SK-N-SH (cell line): ENCODE measurements at regions not wholly inside any gene's neighbourhood (a gene's known extent, or its start where the extent isn't known, plus 50 kb on each side); places are given as distances from the start of the nearest gene placed in this dataset.
A peak's percentile ranks its signal among the peaks of the same experiment; 100 is the strongest.

ENCODE experiments used
- CTCF ChIA-PET: fragments of 300-600, 350-600 bp; formaldehyde crosslinking; extraction: SDS; loops from one replicate; lab custom pipeline; 2021; lab: Yijun Ruan, JAX
- POLR2A ChIA-PET: fragments of 350-600 bp; sonication (Branson Sonifier 250); formaldehyde crosslinking; extraction: SDS; loops from one replicate; lab custom pipeline; 2020; ENCODE audit warnings: antibody characterized with exemption, inconsistent platforms; lab: Yijun Ruan, JAX
- DNase-seq: peaks from one replicate; pipeline ENCODE4 v3.0.0; 2012
- H2AFZ ChIP-seq: fragments of 200-600 bp; sonication (generic); 2 replicates; pipeline ENCODE4 v1.8.1; 2016; ENCODE audit warnings: antibody characterized with exemption, mild to moderate bottlenecking, low read depth
- H3F3A ChIP-seq: fragments of 200-600 bp; sonication (generic); replicated peaks from 2 replicates; pipeline ENCODE3; 2016; ENCODE audit warnings: antibody characterized with exemption, mild to moderate bottlenecking; ENCODE audit not compliant: insufficient read depth
- H3K27ac ChIP-seq, 2 experiments: fragments of 200-500 bp in 1 of 2; fragments of 200-600 bp in 1 of 2; sonication (Bioruptor generic) in 1 of 2; sonication (generic), shearing (Covaris generic) in 1 of 2; 2 replicates each; pipeline versions ENCODE4 v1.5.1 to v1.6.1; 2014 to 2016; ENCODE audit warnings: low read depth in 2 of 2, inconsistent platforms in 1 of 2, low read length in 1 of 2, mild to moderate bottlenecking in 1 of 2, mixed read lengths in 1 of 2
- H3K27me3 ChIP-seq: fragments of 200-600 bp; sonication (generic), shearing (Covaris generic); 2 replicates; pipeline ENCODE4 v1.6.1; 2016; ENCODE audit warnings: mixed run types; ENCODE audit not compliant: insufficient read depth
- H3K36me3 ChIP-seq, 2 experiments: fragments of 200-500 bp in 1 of 2; fragments of 200-600 bp in 1 of 2; sonication (Bioruptor generic) in 1 of 2; sonication (generic) in 1 of 2; replicated peaks in 1 of 2; 2 replicates each; pipeline versions ENCODE3 to v1.5.1; 2014 to 2016; ENCODE audit warnings: low read length in 1 of 2, mild to moderate bottlenecking in 1 of 2; ENCODE audit not compliant: insufficient read depth in 2 of 2, control insufficient read depth in 1 of 2
- H3K4me1 ChIP-seq, 2 experiments: fragments of 200-500 bp in 1 of 2; fragments of 200-600 bp in 1 of 2; sonication (Bioruptor generic) in 1 of 2; sonication (generic), shearing (Covaris generic) in 1 of 2; 2 replicates each; pipeline versions ENCODE4 v1.5.1 to v1.6.1; 2014 to 2016; ENCODE audit warnings: low read depth in 1 of 2, low read length in 1 of 2, mixed run types in 1 of 2; ENCODE audit not compliant: insufficient read depth in 2 of 2, control insufficient read depth in 1 of 2
- H3K4me2 ChIP-seq: fragments of 200-600 bp; sonication (generic), shearing (Covaris generic); 2 replicates; pipeline ENCODE4 v1.6.1; 2017; ENCODE audit warnings: mixed run types
- H3K4me3 ChIP-seq, 2 experiments: fragments of 200-500 bp in 1 of 2; fragments of 200-600 bp in 1 of 2; sonication (Bioruptor generic) in 1 of 2; sonication (generic), shearing (Covaris generic) in 1 of 2; 2 replicates each; pipeline versions ENCODE4 v1.5.1 to v1.8.1; 2014 to 2016; ENCODE audit warnings: low read depth in 2 of 2, inconsistent platforms in 1 of 2, low read length in 1 of 2, mild to moderate bottlenecking in 1 of 2, mixed read lengths in 1 of 2, moderate library complexity in 1 of 2
- H3K79me2 ChIP-seq: fragments of 200-600 bp; sonication (generic); 2 replicates; pipeline ENCODE4 v1.8.1; 2017; ENCODE audit warnings: mild to moderate bottlenecking; ENCODE audit not compliant: insufficient read depth
- H3K9ac ChIP-seq: fragments of 200-600 bp; sonication (generic); 2 replicates; pipeline ENCODE4 v1.6.1; 2017; ENCODE audit warnings: mixed run types
- H3K9me2 ChIP-seq: fragments of 200-600 bp; sonication (generic); 2 replicates; pipeline ENCODE4 v1.6.1; 2017; ENCODE audit warnings: mixed run types
- H3K9me3 ChIP-seq: fragments of 200-600 bp; sonication (generic); 2 replicates; pipeline ENCODE4 v1.6.1; 2017; ENCODE audit warnings: mixed run types, mild to moderate bottlenecking, moderate library complexity
- H4K20me1 ChIP-seq: fragments of 200-600 bp; sonication (generic); 2 replicates; pipeline ENCODE4 v1.6.1; 2017; ENCODE audit warnings: mild to moderate bottlenecking, mixed run types; ENCODE audit not compliant: insufficient read depth
- EP300 ChIP-seq, 2 experiments: IDR thresholded peaks; 2 replicates each; pipeline versions ENCODE4 v1.4.0 to v1.6.1; 2012; ENCODE audit warnings: borderline replicate concordance in 1 of 2, low read depth in 1 of 2, low read length in 1 of 2
- FOSL2 ChIP-seq: IDR thresholded peaks from 2 replicates; pipeline ENCODE4 v1.4.0; 2012; ENCODE audit warnings: low read depth, mild to moderate bottlenecking, moderate library complexity, borderline replicate concordance
- GATA2 ChIP-seq: sonication (generic); formaldehyde crosslinking; IDR thresholded peaks from 2 replicates; pipeline ENCODE4 v1.5.0; 2020; ENCODE audit warnings: mild to moderate bottlenecking, missing genetic modification reagents
- JUND ChIP-seq: IDR thresholded peaks from 2 replicates; pipeline ENCODE4 v1.4.0; 2012
- MEF2A ChIP-seq: IDR thresholded peaks from 2 replicates; pipeline ENCODE4 v1.4.0; 2012; ENCODE audit warnings: low read depth, borderline replicate concordance
- NFIC ChIP-seq: IDR thresholded peaks from 2 replicates; pipeline ENCODE4 v1.4.0; 2012; ENCODE audit warnings: borderline replicate concordance
- PBX3 ChIP-seq: IDR thresholded peaks from 2 replicates; pipeline ENCODE4; 2012
- POLR2AphosphoS5 ChIP-seq: IDR thresholded peaks from 2 replicates; pipeline ENCODE4 v1.6.1; 2012; ENCODE audit warnings: low read depth, low read length
- RAD21 ChIP-seq: IDR thresholded peaks from 2 replicates; pipeline ENCODE4 v1.6.1; 2012; ENCODE audit warnings: mild to moderate bottlenecking, low read length
- TCF12 ChIP-seq: IDR thresholded peaks from 2 replicates; pipeline ENCODE4 v1.4.0; 2012
- TEAD4 ChIP-seq: IDR thresholded peaks from 2 replicates; pipeline ENCODE4 v1.4.0; 2012; ENCODE audit warnings: mild to moderate bottlenecking, borderline replicate concordance; ENCODE audit not compliant: insufficient read depth
- USF2 ChIP-seq: fragments of 150-350 bp; IDR thresholded peaks from 2 replicates; pipeline ENCODE4 v1.6.1; 2017; ENCODE audit warnings: antibody characterized with exemption, low read length, low read depth, borderline replicate concordance
- YY1 ChIP-seq: IDR thresholded peaks from 2 replicates; pipeline ENCODE4 v1.4.0; 2012; ENCODE audit warnings: low read depth, mild to moderate bottlenecking
- whole genome bisulfite sequencing: methylation state at CpG from one replicate; pipeline ENCODE4 v1.1.6; 2017; ENCODE audit warnings: low lambda C conversion rate; 5-methylcytosine and 5-hydroxymethylcytosine counted together
- TF ChIP-seq, protein P1 (sequence below): IDR thresholded peaks from 2 replicates; pipeline ENCODE4 v1.4.0; 2012; ENCODE audit warnings: low read depth
- TF ChIP-seq, protein P2 (sequence below): IDR thresholded peaks from 2 replicates; pipeline ENCODE4 v1.4.0; 2012; ENCODE audit warnings: low read depth, borderline replicate concordance

DNA sequence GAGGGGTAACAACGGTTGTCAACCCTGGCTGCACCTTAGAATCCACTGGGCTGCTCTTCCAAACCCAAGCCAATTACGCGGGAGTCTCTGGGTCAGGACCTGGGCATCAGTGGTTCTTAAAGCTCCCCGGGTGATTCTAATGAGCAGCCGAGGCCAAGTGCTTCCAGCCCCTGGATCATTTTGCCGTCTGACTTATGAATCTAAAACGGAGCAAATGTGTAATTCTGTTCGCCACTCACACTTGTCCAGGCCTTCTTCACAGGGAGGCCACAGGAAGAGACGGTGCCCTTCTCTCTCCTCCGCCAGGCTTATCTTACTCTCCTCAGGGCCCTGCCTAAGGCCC is 78.5 kb downstream of the MCFD2 start:
- POLR2A ChIA-PET, result no interaction called here
- H2AFZ ChIP-seq, result no peak overlapping the region
- CTCF ChIA-PET, result interaction anchor here (1.2 kb wide), 1 partner anchor 39 kb away, joined by 3 read pairs; no protein-coding TSS in a partner anchor

DNA sequence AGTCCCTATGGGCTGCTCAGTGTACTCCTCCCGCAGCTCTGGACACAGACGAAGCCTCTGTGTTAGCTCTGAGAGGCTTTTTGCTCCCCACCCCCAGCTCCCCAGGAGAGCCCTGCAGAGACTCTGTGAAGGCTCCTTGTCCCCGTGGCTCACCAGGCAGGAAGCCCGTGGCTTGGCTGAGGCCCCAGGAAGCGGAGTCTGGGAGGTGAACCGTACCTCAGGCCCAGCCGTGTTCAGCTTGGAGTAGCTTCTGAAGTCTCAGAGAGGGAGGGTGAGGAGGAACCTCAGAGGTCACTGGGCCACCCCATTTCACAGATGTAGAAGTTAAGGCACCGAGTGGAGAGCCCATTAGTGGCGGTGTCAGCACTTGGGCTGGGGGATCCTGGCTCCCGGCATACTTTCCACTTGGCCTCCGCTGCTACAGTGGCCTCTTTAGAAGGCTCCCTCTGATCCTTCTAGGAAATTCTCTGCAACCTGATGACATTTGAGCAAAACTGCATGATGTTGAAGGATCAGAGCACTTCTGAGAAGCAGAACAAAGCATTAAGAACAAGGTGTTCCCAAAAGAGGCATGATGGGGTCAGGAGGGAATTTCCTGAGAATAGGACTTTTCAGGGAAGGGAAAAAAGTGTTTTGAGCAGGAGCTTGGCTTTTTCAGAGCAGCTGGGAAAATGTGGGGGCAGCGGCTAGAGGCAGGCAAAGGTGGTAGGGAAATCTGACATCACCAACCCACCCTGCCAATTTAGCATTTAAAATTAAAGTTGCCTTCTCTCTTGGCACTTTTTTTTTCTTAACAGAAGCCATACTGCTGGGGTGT is 79.1 kb downstream of the MCFD2 start:
- Histone ChIP-seq H3K4me2 (peak overlapping the region; percentile 21), H3K4me1 (peaks cover 0 to 17% of the 10 kb centered on the region in 2 experiments; a peak in 1 of 4 replicates), H3K9ac (no peak overlapping the region), H3K27ac (peak overlapping the region in 1 of 2 experiments; percentile 32; a peak in 2 of 4 replicates), H3K9me3 (0 out of 2 replicates have a peak, but pooled peaks cover 4% of the 10 kb centered on the region), H2AFZ (no peak overlapping the region), H3K79me2 (no peaks in the 10 kb centered on the region), H4K20me1 (no peaks in the 10 kb centered on the region), H3K36me3 (peaks cover 0 to 5% of the 10 kb centered on the region in 2 experiments), H3K9me2 (no peaks in the 10 kb centered on the region), H3K4me3 (no peak overlapping the region), H3K27me3 (no peaks in the 10 kb centered on the region), H3F3A (no peaks in the 10 kb centered on the region)
- WGBS, result 63% methylated on average over 12 of the region's 12 CpGs
- ChIA-PET CTCF (interaction anchor here (1.2 to 1.3 kb wide), 2 partner anchors 35 to 40 kb away, joined by 3 read pairs; no protein-coding TSS in a partner anchor), POLR2A (no interaction called here)
- no peak for DNase-seq
- no peak for TF ChIP-seq GATA2
- TF ChIP-seq NFIC, result peak; percentile 84
- peak in 1 of 2 experiments; percentile 69; a peak in 1 of 4 replicates for TF ChIP-seq EP300 (IDR thresholded peaks at IDR 0.05; ENCODE audit: borderline replicate concordance in 1 of 2, low read depth in 1 of 2, low read length in 1 of 2)
- TF ChIP-seq TCF12, result peak; percentile 84
- peak; percentile 17; the same call in 1 of the 2 replicates for TF ChIP-seq POLR2AphosphoS5
- TF ChIP-seq, protein P1, sequence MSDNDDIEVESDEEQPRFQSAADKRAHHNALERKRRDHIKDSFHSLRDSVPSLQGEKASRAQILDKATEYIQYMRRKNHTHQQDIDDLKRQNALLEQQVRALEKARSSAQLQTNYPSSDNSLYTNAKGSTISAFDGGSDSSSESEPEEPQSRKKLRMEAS, result peak; percentile 78; the same call in 1 of the 2 replicates
- no peak for TF ChIP-seq MEF2A
- TF ChIP-seq PBX3, result peak; percentile 47; the same call in 1 of the 2 replicates

More for the DNA sequence above, 78.5 kb downstream of the MCFD2 start:
- Histone ChIP-seq H3K36me3 (peaks cover 0 to 5% of the 10 kb centered on the region in 2 experiments), H3K9ac (no peak overlapping the region), H3F3A (no peaks in the 10 kb centered on the region), H3K27me3 (no peaks in the 10 kb centered on the region), H3K4me2 (no peak overlapping the region), H3K27ac (no peak overlapping the region), H3K9me3 (0 out of 2 replicates have a peak, but pooled peaks cover 4% of the 10 kb centered on the region), H3K79me2 (no peaks in the 10 kb centered on the region), H3K9me2 (no peaks in the 10 kb centered on the region), H3K4me1 (peaks cover 0 to 17% of the 10 kb centered on the region in 2 experiments; a peak in 1 of 4 replicates), H4K20me1 (no peaks in the 10 kb centered on the region), H3K4me3 (no peak overlapping the region)
- no peak for TF ChIP-seq GATA2
- no peak for TF ChIP-seq RAD21
- TF ChIP-seq MEF2A, result no peak
- TF ChIP-seq YY1, result no peak
- no peak for TF ChIP-seq PBX3
- TF ChIP-seq, protein P2, sequence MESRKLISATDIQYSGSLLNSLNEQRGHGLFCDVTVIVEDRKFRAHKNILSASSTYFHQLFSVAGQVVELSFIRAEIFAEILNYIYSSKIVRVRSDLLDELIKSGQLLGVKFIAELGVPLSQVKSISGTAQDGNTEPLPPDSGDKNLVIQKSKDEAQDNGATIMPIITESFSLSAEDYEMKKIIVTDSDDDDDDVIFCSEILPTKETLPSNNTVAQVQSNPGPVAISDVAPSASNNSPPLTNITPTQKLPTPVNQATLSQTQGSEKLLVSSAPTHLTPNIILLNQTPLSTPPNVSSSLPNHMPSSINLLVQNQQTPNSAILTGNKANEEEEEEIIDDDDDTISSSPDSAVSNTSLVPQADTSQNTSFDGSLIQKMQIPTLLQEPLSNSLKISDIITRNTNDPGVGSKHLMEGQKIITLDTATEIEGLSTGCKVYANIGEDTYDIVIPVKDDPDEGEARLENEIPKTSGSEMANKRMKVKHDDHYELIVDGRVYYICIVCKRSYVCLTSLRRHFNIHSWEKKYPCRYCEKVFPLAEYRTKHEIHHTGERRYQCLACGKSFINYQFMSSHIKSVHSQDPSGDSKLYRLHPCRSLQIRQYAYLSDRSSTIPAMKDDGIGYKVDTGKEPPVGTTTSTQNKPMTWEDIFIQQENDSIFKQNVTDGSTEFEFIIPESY, result no peak
- TF ChIP-seq FOSL2, result no peak
- no peak for TF ChIP-seq TEAD4
- TF ChIP-seq JUND, result no peak
- no peak for TF ChIP-seq USF2
- WGBS, result 95% methylated on average over 10 of the region's 10 CpGs
- DNase-seq, result no peak
